GM23248 (cell line): ENCODE measurements at regions not wholly inside any gene's neighbourhood (a gene's known extent, or its start where the extent isn't known, plus 50 kb on each side); places are given as distances from the start of the nearest gene placed in this dataset.

ENCODE experiments used
- DNase-seq: peaks from one replicate; pipeline ENCODE4 v3.0.0-alpha.2; 2015
- H2AFZ ChIP-seq: fragments of 200-600 bp; sonication (generic); 2 replicates; pipeline ENCODE4 v1.6.1; 2016; ENCODE audit warnings: antibody characterized with exemption
- H3F3A ChIP-seq: fragments of 200-600 bp; sonication (generic); 2 replicates; pipeline ENCODE4 v1.6.1; 2016; ENCODE audit warnings: mild to moderate bottlenecking, antibody characterized with exemption, mixed run types; ENCODE audit not compliant: insufficient read depth
- H3K27ac ChIP-seq: fragments of 200-600 bp; sonication (generic); 2 replicates; pipeline ENCODE4 v1.5.1; 2016; ENCODE audit warnings: mild to moderate bottlenecking
- H3K27me3 ChIP-seq: fragments of 200-600 bp; sonication (generic); replicated peaks from 2 replicates; pipeline ENCODE4 v1.6.1; 2016; ENCODE audit warnings: mild to moderate bottlenecking; ENCODE audit not compliant: insufficient read depth
- H3K36me3 ChIP-seq: fragments of 200-600 bp; sonication (generic); 2 replicates; pipeline ENCODE4 v1.6.1; 2016; ENCODE audit warnings: low read depth, mild to moderate bottlenecking
- H3K4me1 ChIP-seq: fragments of 200-600 bp; sonication (generic); 2 replicates; pipeline ENCODE4 v1.6.1; 2016; ENCODE audit warnings: mild to moderate bottlenecking; ENCODE audit not compliant: insufficient read depth
- H3K4me2 ChIP-seq: fragments of 200-600 bp; sonication (generic); one replicate; pipeline ENCODE4 v1.6.1; 2016; ENCODE audit warnings: mild to moderate bottlenecking; ENCODE audit not compliant: unreplicated experiment
- H3K4me3 ChIP-seq: fragments of 200-600 bp; sonication (generic); 2 replicates; pipeline ENCODE4 v1.5.1; 2016; ENCODE audit warnings: mild to moderate bottlenecking
- H3K79me2 ChIP-seq: fragments of 200-600 bp; sonication (generic); 2 replicates; pipeline ENCODE4 v1.6.1; 2016; ENCODE audit warnings: mild to moderate bottlenecking; ENCODE audit not compliant: insufficient read depth
- H3K9ac ChIP-seq: fragments of 200-600 bp; sonication (generic); 2 replicates; pipeline ENCODE4 v1.6.1; 2016; ENCODE audit warnings: mild to moderate bottlenecking
- H3K9me2 ChIP-seq: fragments of 200-600 bp; sonication (generic); 2 replicates; pipeline ENCODE4 v1.6.1; 2016; ENCODE audit warnings: mixed run types, mild to moderate bottlenecking, moderate library complexity; ENCODE audit not compliant: insufficient read depth
- H3K9me3 ChIP-seq: fragments of 200-600 bp; sonication (generic); one replicate; pipeline ENCODE4 v1.6.1; 2017; ENCODE audit warnings: low read depth
- H4K20me1 ChIP-seq: fragments of 200-600 bp; sonication (generic); 2 replicates; pipeline ENCODE4 v1.6.0; 2016; ENCODE audit not compliant: insufficient read depth
- EZH2 ChIP-seq: fragments of 200-600 bp; sonication (generic); IDR thresholded peaks from 2 replicates; pipeline ENCODE4 v1.6.1; 2018; ENCODE audit warnings: antibody characterized with exemption, mild to moderate bottlenecking; ENCODE audit not compliant: insufficient read depth, poor library complexity, severe bottlenecking
- EZH2phosphoT487 ChIP-seq: fragments of 200-600 bp; sonication (generic); IDR thresholded peaks from 2 replicates; pipeline ENCODE4 v1.6.1; 2018; ENCODE audit warnings: antibody characterized with exemption, moderate library complexity, mild to moderate bottlenecking, low read depth; ENCODE audit not compliant: insufficient read depth
- WGBS, 2 experiments: methylation state at CpG; one replicate each; pipeline ENCODE4 v1.1.6; 2015 to 2017; ENCODE audit warnings: low lambda C conversion rate in 2 of 2, low coverage in 1 of 2; ENCODE audit errors: missing lambda C conversion rate in 2 of 2; 5-methylcytosine and 5-hydroxymethylcytosine counted together
- in situ Hi-C: fragments of 300-500 bp; cut with MboI; formaldehyde crosslinking; loops from 2 replicates; pipeline ENCODE4 v1.15.0; 2020

DNA sequence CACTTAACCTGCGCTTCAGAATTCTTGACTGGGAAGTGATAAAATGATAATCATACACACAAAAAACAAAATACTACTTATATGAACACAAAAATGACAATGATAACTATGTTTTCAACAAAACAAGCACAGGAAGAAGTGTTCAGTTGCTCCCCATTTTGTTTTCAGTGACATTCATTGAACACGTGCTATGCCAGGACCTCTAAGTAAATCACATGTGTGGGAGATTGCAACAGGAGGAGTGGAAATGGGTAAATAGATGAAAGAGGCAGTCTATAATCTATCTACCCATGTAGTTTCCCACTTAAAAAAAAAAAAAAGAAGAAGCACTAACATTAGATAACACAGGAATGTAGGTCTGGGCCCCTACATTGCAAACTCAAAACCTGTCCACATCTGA lies 183.5 kb upstream of the HNRNPA3 start:
- no peaks in the 10 kb centered on the region for H3F3A ChIP-seq
- H3K36me3 ChIP-seq, result no peaks in the 10 kb centered on the region
- in situ Hi-C loops, result no loop called here
- no peaks in the 10 kb centered on the region for H3K9me3 ChIP-seq
- H2AFZ ChIP-seq, result no peak overlapping the region
- 65 to 67% methylated on average over 2 of the region's 2 CpGs for WGBS, 2 experiments
- TF ChIP-seq EZH2, result no peak
- TF ChIP-seq EZH2phosphoT487, result no peak
- peaks cover 13% of the 10 kb centered on the region; the same call in 1 of the 2 replicates for H3K27me3 ChIP-seq
- H3K4me2 ChIP-seq, result no peak overlapping the region
- H3K9ac ChIP-seq, result no peak overlapping the region
- no peak for DNase-seq
- H3K4me3 ChIP-seq, result no peak overlapping the region
- no peaks in the 10 kb centered on the region for H3K79me2 ChIP-seq
- no peaks in the 10 kb centered on the region for H4K20me1 ChIP-seq
- H3K9me2 ChIP-seq, result no peaks in the 10 kb centered on the region
- H3K4me1 ChIP-seq, result no peaks in the 10 kb centered on the region
- H3K27ac ChIP-seq, result no peak overlapping the region

DNA sequence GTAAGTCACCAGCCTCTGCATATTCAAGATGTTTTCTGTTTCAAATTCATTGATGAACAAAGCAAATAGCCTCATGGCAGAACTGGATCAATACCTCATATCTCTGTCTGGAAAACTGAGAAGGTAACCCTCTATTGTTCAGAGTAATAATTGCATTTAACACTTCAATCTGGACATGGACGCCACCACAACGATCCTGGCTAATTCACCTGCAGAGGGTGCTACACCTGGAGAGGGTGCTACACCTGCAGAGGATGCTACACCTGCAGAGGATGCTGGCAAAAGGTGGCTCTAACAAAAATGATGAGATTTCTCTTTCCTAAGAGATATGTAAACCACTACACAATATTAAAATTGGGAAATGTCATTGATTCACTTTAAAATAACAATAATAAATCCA lies 183.1 kb upstream of the HNRNPA3 start:
- Histone ChIP-seq H3K79me2 (no peaks in the 10 kb centered on the region), H3K4me1 (no peaks in the 10 kb centered on the region), H3K9me3 (no peaks in the 10 kb centered on the region), H3K9ac (no peak overlapping the region), H3K4me3 (no peak overlapping the region), H3K4me2 (no peak overlapping the region), H2AFZ (no peak overlapping the region), H3F3A (no peaks in the 10 kb centered on the region), H3K36me3 (no peaks in the 10 kb centered on the region), H3K9me2 (no peaks in the 10 kb centered on the region), H4K20me1 (no peaks in the 10 kb centered on the region), H3K27ac (no peak overlapping the region), H3K27me3 (peaks cover 13% of the 10 kb centered on the region; the same call in 1 of the 2 replicates)
- TF ChIP-seq EZH2phosphoT487, result no peak
- TF ChIP-seq EZH2, result no peak
- WGBS, 2 experiments, result 47 to 54% methylated on average over 2 of the region's 2 CpGs
- DNase-seq, result no peak
- in situ Hi-C loops, result no loop called here

DNA sequence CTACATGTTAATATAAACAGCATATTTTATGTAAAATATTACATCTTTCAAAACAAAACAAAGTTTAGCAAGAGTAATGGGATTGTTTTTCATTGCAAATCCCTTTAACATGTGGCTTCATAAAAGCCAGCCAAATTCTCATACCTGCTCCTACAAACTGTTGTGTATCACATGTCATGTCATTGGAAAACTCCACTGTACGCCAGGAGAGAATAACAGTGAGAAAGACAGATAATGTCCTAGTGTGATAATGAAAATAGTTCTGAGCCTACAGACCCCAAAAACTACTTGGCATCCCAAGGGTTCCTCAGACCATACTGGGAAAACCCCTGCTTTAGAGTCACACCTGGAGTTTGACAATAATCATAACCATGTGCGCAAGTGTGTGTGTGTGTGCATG lies 182.7 kb upstream of the HNRNPA3 start:
- H3K27me3 ChIP-seq, result peaks cover 13% of the 10 kb centered on the region; the same call in 1 of the 2 replicates
- no peak overlapping the region for H3K9ac ChIP-seq
- TF ChIP-seq EZH2 (no peak), EZH2phosphoT487 (no peak)
- no peaks in the 10 kb centered on the region for H3K9me2 ChIP-seq
- no peak overlapping the region for H2AFZ ChIP-seq
- no peaks in the 10 kb centered on the region for H3K79me2 ChIP-seq
- no peaks in the 10 kb centered on the region for H3F3A ChIP-seq
- no peaks in the 10 kb centered on the region for H3K9me3 ChIP-seq
- DNase-seq, result no peak
- no peak overlapping the region for H3K27ac ChIP-seq
- in situ Hi-C loops, result no loop called here
- H4K20me1 ChIP-seq, result no peaks in the 10 kb centered on the region
- WGBS, 2 experiments, result 84 to 88% methylated on average over 2 of the region's 2 CpGs
- no peak overlapping the region for H3K4me3 ChIP-seq
- H3K36me3 ChIP-seq, result no peaks in the 10 kb centered on the region
- H3K4me1 ChIP-seq, result no peaks in the 10 kb centered on the region
- no peak overlapping the region for H3K4me2 ChIP-seq

DNA sequence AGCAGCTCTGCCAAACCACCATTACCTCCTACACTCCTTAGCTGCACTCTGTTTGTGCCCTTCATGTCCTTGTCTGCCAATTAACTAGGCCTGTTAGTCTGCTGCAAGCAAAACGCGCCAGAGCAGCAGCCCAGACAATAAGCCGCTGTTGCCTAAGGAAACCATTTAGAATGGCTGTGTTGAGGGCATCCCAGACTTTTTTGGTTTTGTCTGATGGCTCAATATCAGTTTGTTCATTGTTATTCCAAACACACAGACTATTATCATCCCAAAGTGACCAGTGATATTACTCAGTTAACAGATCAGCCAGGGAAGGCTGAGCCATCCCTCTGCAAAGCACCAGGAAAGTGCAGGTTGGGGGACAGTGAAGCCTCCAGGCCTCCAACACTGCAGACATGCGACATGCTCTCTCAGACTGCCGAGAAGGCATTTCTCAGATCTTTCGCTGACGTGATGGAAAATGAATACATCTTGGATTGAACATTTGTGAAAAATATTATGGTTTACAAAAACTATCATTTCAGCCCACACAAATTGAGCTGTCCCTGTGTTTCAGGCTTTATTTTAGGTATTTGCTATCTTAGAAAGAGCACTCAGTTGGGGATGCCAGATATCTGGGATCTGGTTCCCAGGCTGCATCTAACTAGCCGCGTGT lies 182.0 kb upstream of the HNRNPA3 start:
- H2AFZ ChIP-seq, result no peak overlapping the region
- no peak overlapping the region for H3K4me3 ChIP-seq
- no peaks in the 10 kb centered on the region for H3F3A ChIP-seq
- no peak for DNase-seq
- H3K79me2 ChIP-seq, result no peaks in the 10 kb centered on the region
- H3K27me3 ChIP-seq, result peaks cover 13% of the 10 kb centered on the region; the same call in 1 of the 2 replicates
- no peak for TF ChIP-seq EZH2phosphoT487
- TF ChIP-seq EZH2, result no peak
- 80 to 81% methylated on average over 9 of the region's 9 CpGs for WGBS, 2 experiments
- no peak overlapping the region for H3K27ac ChIP-seq
- no peaks in the 10 kb centered on the region for H3K9me2 ChIP-seq
- no peak overlapping the region for H3K9ac ChIP-seq
- in situ Hi-C loops, result no loop called here
- no peaks in the 10 kb centered on the region for H3K4me1 ChIP-seq
- H3K4me2 ChIP-seq, result no peak overlapping the region
- H4K20me1 ChIP-seq, result no peaks in the 10 kb centered on the region
- no peaks in the 10 kb centered on the region for H3K9me3 ChIP-seq
- no peaks in the 10 kb centered on the region for H3K36me3 ChIP-seq
